ENCODE measurements at regions not wholly inside any gene's neighbourhood (a gene's known extent, or its start where the extent isn't known, plus 50 kb on each side); places are given as distances from the start of the nearest gene placed in this dataset.

GRCh38 chr7:9097565-9098060, 664.2 kb downstream of the NXPH1 start:
- no peak for TF ChIP-seq ZNF292 (tag by site-specific recombination; IDR thresholded peaks at IDR 0.05; ENCODE audit: borderline replicate concordance, low read depth)
- TF ChIP-seq ZNF768 (tag by site-specific recombination; IDR thresholded peaks at IDR 0.05): no peak
- no peak for TF ChIP-seq ZNF654 (tag by site-specific recombination; IDR thresholded peaks at IDR 0.05; ENCODE audit: low read depth)
- TF ChIP-seq ZNF692 (tag by site-specific recombination; IDR thresholded peaks at IDR 0.05): no peak

GRCh38 chr7:9100289-9100688, 666.9 kb downstream of the NXPH1 start:
- CTCF ChIA-PET: no interaction called here
- POLR2A ChIA-PET: no interaction called here
- H3K4me3 ChIP-seq (ENCODE audit: low read depth, low read length): no peak overlapping the region
- no peaks in the 10 kb centered on the region for H3K4me1 ChIP-seq (ENCODE audit: control insufficient read depth, insufficient read depth, low read length)
- H3K9me3 ChIP-seq (ENCODE audit: control insufficient read depth, insufficient read depth, low read depth, low read length): no peaks in the 10 kb centered on the region
- TF ChIP-seq ZNF184 (tag by site-specific recombination; IDR thresholded peaks at IDR 0.05): no peak
- TF ChIP-seq ZNF202 (tag by site-specific recombination; IDR thresholded peaks at IDR 0.05; ENCODE audit: borderline replicate concordance): no peak
- TF ChIP-seq ZNF692 (tag by site-specific recombination; IDR thresholded peaks at IDR 0.05): no peak
- no peak for TF ChIP-seq ZSCAN30 (tag by site-specific recombination; IDR thresholded peaks at IDR 0.05)
- TF ChIP-seq TSHZ1 (tag by site-specific recombination; IDR thresholded peaks at IDR 0.05; ENCODE audit: borderline replicate concordance): no peak
- no peak for TF ChIP-seq SCRT2 (tag by site-specific recombination; IDR thresholded peaks at IDR 0.05)
- no peaks in the 10 kb centered on the region for H3K36me3 ChIP-seq (ENCODE audit: control insufficient read depth in 2 of 2, insufficient read depth in 1 of 2, low read length in 2 of 2)
- H3K27ac ChIP-seq (ENCODE audit: extremely low read depth, low read depth, low read length): no peak overlapping the region

More at GRCh38 chr7:9097565-9098060, 664.2 kb downstream of the NXPH1 start:
- ChIA-PET POLR2A (no interaction called here), CTCF (no interaction called here)
- no peak overlapping the region for H3K27ac ChIP-seq (ENCODE audit: extremely low read depth, low read depth, low read length)
- H3K4me3 ChIP-seq (ENCODE audit: low read depth, low read length): no peak overlapping the region
- no peaks in the 10 kb centered on the region for H3K9me3 ChIP-seq (ENCODE audit: control insufficient read depth, insufficient read depth, low read depth, low read length)
- H3K4me1 ChIP-seq (ENCODE audit: control insufficient read depth, insufficient read depth, low read length): no peaks in the 10 kb centered on the region
- H3K36me3 ChIP-seq (ENCODE audit: control insufficient read depth in 2 of 2, insufficient read depth in 1 of 2, low read length in 2 of 2): no peaks in the 10 kb centered on the region

- H3K27ac ChIP-seq (ENCODE audit: extremely low read depth, low read depth, low read length): no peak overlapping the region
- TF ChIP-seq ZNF518A (tag by site-specific recombination; conservative IDR thresholded peaks at IDR 0.05; ENCODE audit: low read depth) (no peak), TSHZ1 (tag by site-specific recombination; IDR thresholded peaks at IDR 0.05; ENCODE audit: borderline replicate concordance) (no peak), ZNF830 (tag by site-specific recombination; IDR thresholded peaks at IDR 0.05; ENCODE audit: low read depth) (no peak), ZSCAN4 (tag by site-specific recombination; IDR thresholded peaks at IDR 0.05) (no peak)
Measured at GRCh38 chr7:9102846-9103245, 669.4 kb downstream of the NXPH1 start.

More at GRCh38 chr7:9102846-9103245, 669.4 kb downstream of the NXPH1 start:
- ChIA-PET CTCF (no interaction called here), POLR2A (no interaction called here)
- Histone ChIP-seq H3K4me1 (ENCODE audit: control insufficient read depth, insufficient read depth, low read length) (no peaks in the 10 kb centered on the region), H3K9me3 (ENCODE audit: control insufficient read depth, insufficient read depth, low read depth, low read length) (no peaks in the 10 kb centered on the region), H3K36me3 (ENCODE audit: control insufficient read depth in 2 of 2, insufficient read depth in 1 of 2, low read length in 2 of 2) (no peaks in the 10 kb centered on the region), H3K4me3 (ENCODE audit: low read depth, low read length) (no peak overlapping the region)

Measured in HEK293 (cell line).